ENCODE measurements at regions not wholly inside any gene's neighbourhood (a gene's known extent, or its start where the extent isn't known, plus 50 kb on each side); places are given as distances from the start of the nearest gene placed in this dataset.

GRCh38 chr12:92261071-92261470 is 115.4 kb upstream of the BTG1 start:
- H3K36me3 ChIP-seq (ENCODE audit: control insufficient read depth, insufficient read depth, low read length) = no peaks in the 10 kb centered on the region
- no peak for TF ChIP-seq CTCF (IDR thresholded peaks at IDR 0.05; ENCODE audit: insufficient read depth, low read length, poor library complexity, severe bottlenecking)
- no peak overlapping the region for H3K4me3 ChIP-seq (replicated peaks; ENCODE audit: low read depth, low read length)
- DNase-seq (ENCODE audit: extremely low read depth, insufficient read length) = no peak
- H3K27me3 ChIP-seq (replicated peaks; ENCODE audit: control insufficient read depth, insufficient read depth, low read length) = no peaks in the 10 kb centered on the region

DNA sequence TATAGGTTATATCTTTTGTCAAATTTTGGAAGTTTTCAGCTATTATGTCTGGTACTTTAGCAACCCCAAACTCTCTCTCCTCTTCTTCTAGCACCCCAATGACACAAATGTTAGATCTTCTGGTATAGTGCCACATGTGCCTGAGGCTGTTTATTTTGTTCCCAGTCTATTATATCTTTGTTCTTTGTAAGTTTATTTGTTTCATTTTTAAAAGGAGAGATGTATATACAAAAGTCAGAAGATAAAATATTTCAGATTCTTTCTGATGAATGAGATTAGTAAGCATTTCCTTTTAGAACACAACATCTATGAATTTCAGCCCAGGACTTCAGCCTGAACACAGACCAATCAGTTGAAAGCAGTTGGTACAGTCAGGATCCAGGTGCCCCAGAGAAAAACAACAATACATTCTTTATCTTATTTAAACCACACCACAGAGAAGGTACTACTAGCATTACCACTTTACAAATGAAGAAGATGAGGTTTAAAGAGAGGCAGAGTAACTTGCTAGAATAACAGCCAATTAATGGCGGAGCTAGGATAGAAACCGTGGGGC is 114.1 kb upstream of the BTG1 start:
- Histone ChIP-seq H3K27me3 (replicated peaks; ENCODE audit: control insufficient read depth, insufficient read depth, low read length) (no peaks in the 10 kb centered on the region), H3K36me3 (ENCODE audit: control insufficient read depth, insufficient read depth, low read length) (no peaks in the 10 kb centered on the region), H3K4me3 (replicated peaks; ENCODE audit: low read depth, low read length) (no peak overlapping the region)
- no peak for DNase-seq (ENCODE audit: extremely low read depth, insufficient read length)
- TF ChIP-seq CTCF (IDR thresholded peaks at IDR 0.05; ENCODE audit: insufficient read depth, low read length, poor library complexity, severe bottlenecking) = no peak

- Histone ChIP-seq H3K36me3 (ENCODE audit: control insufficient read depth, insufficient read depth, low read length) (no peaks in the 10 kb centered on the region), H3K27me3 (replicated peaks; ENCODE audit: control insufficient read depth, insufficient read depth, low read length) (no peaks in the 10 kb centered on the region), H3K4me3 (replicated peaks; ENCODE audit: low read depth, low read length) (no peak overlapping the region)
- DNase-seq (ENCODE audit: extremely low read depth, insufficient read length) = no peak
- TF ChIP-seq CTCF (IDR thresholded peaks at IDR 0.05; ENCODE audit: insufficient read depth, low read length, poor library complexity, severe bottlenecking) = no peak
These were observed 113.6 kb upstream of the BTG1 start for GRCh38 chr12:92259291-92259690.

GRCh38 chr12:92257261-92257660 is 111.6 kb upstream of the BTG1 start:
- H3K4me3 ChIP-seq (replicated peaks; ENCODE audit: low read depth, low read length) = no peak overlapping the region
- DNase-seq (ENCODE audit: extremely low read depth, insufficient read length) = no peak
- no peaks in the 10 kb centered on the region for H3K36me3 ChIP-seq (ENCODE audit: control insufficient read depth, insufficient read depth, low read length)
- no peaks in the 10 kb centered on the region for H3K27me3 ChIP-seq (replicated peaks; ENCODE audit: control insufficient read depth, insufficient read depth, low read length)
- no peak for TF ChIP-seq CTCF (IDR thresholded peaks at IDR 0.05; ENCODE audit: insufficient read depth, low read length, poor library complexity, severe bottlenecking)

- DNase-seq (ENCODE audit: extremely low read depth, insufficient read length) = no peak
These were observed 110.1 kb upstream of the BTG1 start for GRCh38 chr12:92255741-92256140.

More at GRCh38 chr12:92255741-92256140, 110.1 kb upstream of the BTG1 start:
- Histone ChIP-seq H3K4me3 (replicated peaks; ENCODE audit: low read depth, low read length) (no peak overlapping the region), H3K36me3 (ENCODE audit: control insufficient read depth, insufficient read depth, low read length) (no peaks in the 10 kb centered on the region), H3K27me3 (replicated peaks; ENCODE audit: control insufficient read depth, insufficient read depth, low read length) (no peaks in the 10 kb centered on the region)
- no peak for TF ChIP-seq CTCF (IDR thresholded peaks at IDR 0.05; ENCODE audit: insufficient read depth, low read length, poor library complexity, severe bottlenecking)

Measured in GM06990 (cell line).